ENCODE measurements at regions not wholly inside any gene's neighbourhood (a gene's known extent, or its start where the extent isn't known, plus 50 kb on each side); places are given as distances from the start of the nearest gene placed in this dataset.

GRCh38 chrX:121546317-121546716 is 498.9 kb downstream of the GLUD2 start:
- no peak for TF ChIP-seq FOXP2 (optimal IDR thresholded peaks at IDR 0.05; ENCODE audit: borderline replicate concordance, extremely low read depth, extremely low read length, insufficient read depth)
- no peak for TF ChIP-seq TAF1 (IDR thresholded peaks at IDR 0.05; ENCODE audit: borderline replicate concordance, insufficient read depth, low read length)
- no peak for TF ChIP-seq POLR2AphosphoS5 (IDR thresholded peaks at IDR 0.05; ENCODE audit: low read depth, low read length)
- no peak for TF ChIP-seq SIN3A (IDR thresholded peaks at IDR 0.05; ENCODE audit: borderline replicate concordance, insufficient read depth, low read length)
- no peak for TF ChIP-seq REST (IDR thresholded peaks at IDR 0.05; ENCODE audit: insufficient read depth in 1 of 2, low read depth in 2 of 2, low read length in 2 of 2)

DNA sequence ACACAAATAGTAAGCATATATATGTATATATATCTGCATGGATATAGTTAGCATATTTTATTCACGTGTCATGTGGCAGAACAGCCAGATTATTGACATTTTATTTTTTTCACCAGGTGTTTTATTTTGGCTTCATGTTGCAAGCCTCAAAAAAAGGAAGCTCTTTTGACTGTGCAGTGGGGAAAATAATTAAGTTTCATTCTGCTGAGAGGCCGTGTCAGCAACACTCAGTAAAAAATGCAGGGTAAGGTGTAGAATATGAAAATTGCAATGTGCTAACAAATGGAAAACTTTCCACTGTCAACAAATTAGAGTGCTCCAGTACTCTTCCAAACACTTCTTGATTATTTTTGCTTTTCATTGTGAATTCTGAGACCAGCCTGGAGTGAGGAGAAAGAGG is 511.5 kb downstream of the GLUD2 start:
- no peak for TF ChIP-seq TAF1 (IDR thresholded peaks at IDR 0.05; ENCODE audit: borderline replicate concordance, insufficient read depth, low read length)
- TF ChIP-seq SIN3A (IDR thresholded peaks at IDR 0.05; ENCODE audit: borderline replicate concordance, insufficient read depth, low read length): no peak

- no peak for TF ChIP-seq FOXP2 (optimal IDR thresholded peaks at IDR 0.05; ENCODE audit: borderline replicate concordance, extremely low read depth, extremely low read length, insufficient read depth)
Measured at GRCh38 chrX:121562616-121563015, 515.2 kb downstream of the GLUD2 start.

DNA sequence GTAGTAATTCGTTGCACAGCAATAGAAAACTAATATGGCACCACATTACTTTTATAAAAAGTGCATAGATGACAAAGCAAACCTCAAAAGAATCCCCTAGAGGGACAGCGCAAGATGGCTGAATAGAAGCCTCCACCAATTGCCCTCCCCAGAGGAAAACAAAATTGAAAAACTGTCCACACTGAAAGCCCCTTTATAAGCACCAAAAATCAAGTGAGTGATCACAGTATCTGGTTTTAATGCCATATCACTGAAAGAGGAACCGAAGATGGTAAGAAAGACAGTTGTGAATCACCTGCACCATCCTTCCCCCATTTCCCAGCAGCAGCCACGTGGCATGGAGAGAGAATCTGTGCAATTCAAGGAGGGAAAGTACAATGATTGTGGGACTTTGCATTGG is 522.2 kb downstream of the GLUD2 start:
- TF ChIP-seq TAF1 (IDR thresholded peaks at IDR 0.05; ENCODE audit: borderline replicate concordance, insufficient read depth, low read length) (no peak), SIN3A (IDR thresholded peaks at IDR 0.05; ENCODE audit: borderline replicate concordance, insufficient read depth, low read length) (no peak), REST (IDR thresholded peaks at IDR 0.05; ENCODE audit: insufficient read depth in 1 of 2, low read depth in 2 of 2, low read length in 2 of 2) (no peak), FOXP2 (optimal IDR thresholded peaks at IDR 0.05; ENCODE audit: borderline replicate concordance, extremely low read depth, extremely low read length, insufficient read depth) (no peak), POLR2AphosphoS5 (IDR thresholded peaks at IDR 0.05; ENCODE audit: low read depth, low read length) (no peak)

DNA sequence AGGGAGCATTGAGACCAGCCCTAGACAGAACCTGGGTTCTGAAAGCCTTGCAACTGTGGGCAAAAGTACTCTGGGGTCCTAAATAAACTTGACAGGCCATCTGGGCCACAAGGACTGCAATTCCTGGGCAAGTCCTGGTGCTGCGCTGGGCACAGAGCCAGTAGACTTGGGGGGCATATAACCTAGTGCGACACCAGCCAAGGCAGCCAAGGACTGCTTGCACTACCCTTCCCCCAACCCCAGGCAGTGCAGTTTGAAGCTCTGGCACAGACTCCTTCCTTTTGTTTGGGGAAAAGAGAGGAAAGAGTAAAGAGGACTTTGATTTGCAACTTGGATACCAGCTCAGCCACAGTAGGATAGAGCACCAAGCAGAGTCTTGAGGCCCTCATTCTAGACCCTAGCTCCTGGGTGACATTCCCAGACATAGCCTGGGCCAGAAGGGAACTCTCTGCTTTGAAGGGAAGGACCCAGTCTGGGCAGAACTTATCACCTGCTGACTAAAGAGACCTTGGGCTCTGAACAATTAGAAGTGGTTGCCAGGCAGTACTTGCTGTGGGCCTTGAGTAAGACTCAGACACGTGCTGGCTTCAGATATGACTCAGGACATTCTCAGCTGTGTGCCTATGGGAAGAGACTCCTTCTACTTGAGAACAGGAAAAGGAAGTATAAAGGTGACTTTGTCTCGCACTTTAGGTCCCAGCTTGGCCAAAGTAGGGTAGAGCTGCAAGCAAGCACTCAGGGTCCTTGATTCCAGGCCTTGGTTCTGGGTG is 522.8 kb downstream of the GLUD2 start:
- TF ChIP-seq TAF1 (IDR thresholded peaks at IDR 0.05; ENCODE audit: borderline replicate concordance, insufficient read depth, low read length): no peak

DNA sequence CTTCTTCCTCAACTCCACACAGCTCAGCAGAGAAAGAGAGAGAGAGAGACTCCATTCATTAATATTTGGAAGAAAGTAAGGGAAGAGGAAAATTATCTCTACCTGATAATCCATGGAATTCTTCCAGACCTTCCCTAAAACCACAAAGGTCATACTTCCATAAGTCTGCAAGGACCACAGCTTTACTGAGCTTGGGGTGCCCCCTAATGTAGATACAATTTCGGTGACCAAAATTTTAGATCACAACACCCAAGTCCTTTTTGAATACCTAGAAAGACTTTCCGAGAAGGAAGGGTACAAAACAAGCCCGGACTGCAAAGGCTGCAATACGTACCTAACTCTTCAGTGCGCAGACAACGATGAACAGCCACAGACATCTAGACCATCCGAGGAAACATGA is 523.9 kb downstream of the GLUD2 start:
- no peak for TF ChIP-seq FOXP2 (optimal IDR thresholded peaks at IDR 0.05; ENCODE audit: borderline replicate concordance, extremely low read depth, extremely low read length, insufficient read depth)
- no peak for TF ChIP-seq SIN3A (IDR thresholded peaks at IDR 0.05; ENCODE audit: borderline replicate concordance, insufficient read depth, low read length)
- TF ChIP-seq TAF1 (IDR thresholded peaks at IDR 0.05; ENCODE audit: borderline replicate concordance, insufficient read depth, low read length): no peak
- TF ChIP-seq POLR2AphosphoS5 (IDR thresholded peaks at IDR 0.05; ENCODE audit: low read depth, low read length): no peak
- no peak for TF ChIP-seq REST (IDR thresholded peaks at IDR 0.05; ENCODE audit: insufficient read depth in 1 of 2, low read depth in 2 of 2, low read length in 2 of 2)

Data from PFSK-1 (cell line).